Kidney (tissue), 13 donors: ENCODE measurements at regions not wholly inside any gene's neighbourhood (a gene's known extent, or its start where the extent isn't known, plus 50 kb on each side); places are given as distances from the start of the nearest gene placed in this dataset.

Source experiments
- DNase-seq, 5 donors: peaks; one replicate each; pipeline ENCODE4 v3.0.0-alpha.2; 2013 to 2020
- FAIRE-seq: peaks from 2 replicates; lab custom pipeline; 2012; peaks lifted over from hg19 to GRCh38; lab: Jason Lieb, UNC
- H3K27ac ChIP-seq, 2 donors: one replicate each; pipeline ENCODE4 v1.7.0; 2013; ENCODE audit warnings: low read depth in 2 of 2, low read length in 2 of 2, inconsistent platforms in 1 of 2
- H3K27me3 ChIP-seq: one replicate; pipeline ENCODE4 v1.7.1; 2013; ENCODE audit warnings: low read length, inconsistent platforms; ENCODE audit not compliant: control insufficient read depth, insufficient read depth
- H3K36me3 ChIP-seq, 3 donors: one replicate each; pipeline versions ENCODE4 v1.7.0 to v1.7.1; 2013; ENCODE audit warnings: low read length in 3 of 3, control low read depth in 1 of 3, inconsistent platforms in 1 of 3; ENCODE audit not compliant: insufficient read depth in 3 of 3, control insufficient read depth in 2 of 3
- H3K4me1 ChIP-seq, 3 donors: one replicate each; pipeline versions ENCODE4 v1.7.0 to v1.7.1; 2013; ENCODE audit warnings: low read length in 3 of 3, inconsistent platforms in 1 of 3, low read depth in 1 of 3; ENCODE audit not compliant: control insufficient read depth in 2 of 3, insufficient read depth in 2 of 3
- H3K4me3 ChIP-seq, 3 donors: one replicate each; pipeline versions ENCODE4 v1.7.0 to v1.8.1; 2013; ENCODE audit warnings: low read length in 3 of 3, control low read depth in 1 of 3, inconsistent platforms in 1 of 3
- H3K9ac ChIP-seq, 3 donors: one replicate each; pipeline versions ENCODE4 v1.7.0 to v1.7.1; 2013; ENCODE audit warnings: low read length in 3 of 3, control low read depth in 1 of 3, inconsistent platforms in 1 of 3
- H3K9me3 ChIP-seq, 3 donors: one replicate each; pipeline versions ENCODE4 v1.7.0 to v1.7.1; 2013; ENCODE audit warnings: low read length in 3 of 3, control low read depth in 1 of 3, inconsistent platforms in 1 of 3; ENCODE audit not compliant: control insufficient read depth in 2 of 3, insufficient read depth in 1 of 3
- CTCF ChIP-seq: IDR thresholded peaks from 3 replicates; pipeline ENCODE4 v1.5.1; 2012; ENCODE audit warnings: mild to moderate bottlenecking, moderate library complexity, borderline replicate concordance; ENCODE audit not compliant: insufficient read depth; ENCODE audit errors: extremely low read depth
- intact Hi-C: fragments of 100-400 bp; cut with DNase I; formaldehyde crosslinking; loops from one replicate; pipeline ENCODE4 v1.11.1; 2022
- donor health status: control.
- donor health status: control.
- donor health status: control.
- donor health status: control.
- donor health status: control.
- donor health status: DM: yes; HTN: yes; CAD: no.
- donor health status: Normal renal cell carcinoma (clear cell type).

GRCh38 chr3:144770915-144771351 lies 799.3 kb downstream of the DIPK2A start:
- no peaks in the 10 kb centered on the region for H3K27me3 ChIP-seq
- intact Hi-C loops: no loop called here
- peak; percentile 2 for TF ChIP-seq CTCF
- H3K9me3 ChIP-seq: no peaks in the 10 kb centered on the region
- FAIRE-seq (no peak), DNase-seq (peak in 2 of 5 donors; percentile 42 to 68)
- no peak overlapping the region for H3K4me3 ChIP-seq
- no peaks in the 10 kb centered on the region for H3K36me3 ChIP-seq
- no peaks in the 10 kb centered on the region for H3K4me1 ChIP-seq
- no peak overlapping the region for H3K27ac ChIP-seq
- H3K9ac ChIP-seq: no peak overlapping the region

GRCh38 chr3:144771381-144771870 lies 799.8 kb downstream of the DIPK2A start:
- FAIRE-seq: no peak
- Histone ChIP-seq H3K9me3 (no peaks in the 10 kb centered on the region), H3K9ac (no peak overlapping the region), H3K27me3 (no peaks in the 10 kb centered on the region), H3K36me3 (no peaks in the 10 kb centered on the region), H3K27ac (no peak overlapping the region), H3K4me3 (no peak overlapping the region), H3K4me1 (no peaks in the 10 kb centered on the region)
- intact Hi-C loops: no loop called here
- no peak for TF ChIP-seq CTCF
- peak in 1 of 5 donors; percentile 25 for DNase-seq

GRCh38 chr3:144772372-144772771 lies 800.7 kb downstream of the DIPK2A start:
- Histone ChIP-seq H3K4me3 (no peak overlapping the region), H3K27ac (no peak overlapping the region), H3K36me3 (no peaks in the 10 kb centered on the region), H3K9ac (no peak overlapping the region), H3K27me3 (no peaks in the 10 kb centered on the region), H3K4me1 (no peaks in the 10 kb centered on the region), H3K9me3 (no peaks in the 10 kb centered on the region)
- FAIRE-seq: no peak
- no peak for DNase-seq
- TF ChIP-seq CTCF: no peak
- intact Hi-C loops: no loop called here

GRCh38 chr3:144773350-144773749 lies 801.7 kb downstream of the DIPK2A start:
- no peak overlapping the region for H3K4me3 ChIP-seq
- no peak overlapping the region for H3K27ac ChIP-seq
- TF ChIP-seq CTCF: no peak
- intact Hi-C loops: no loop called here
- H3K4me1 ChIP-seq: no peaks in the 10 kb centered on the region
- FAIRE-seq: no peak
- H3K27me3 ChIP-seq: no peaks in the 10 kb centered on the region
- DNase-seq: no peak
- H3K36me3 ChIP-seq: no peaks in the 10 kb centered on the region
- no peak overlapping the region for H3K9ac ChIP-seq
- H3K9me3 ChIP-seq: no peaks in the 10 kb centered on the region
